ENCODE measurements at regions not wholly inside any gene's neighbourhood (a gene's known extent, or its start where the extent isn't known, plus 50 kb on each side); places are given as distances from the start of the nearest gene placed in this dataset.

DNA sequence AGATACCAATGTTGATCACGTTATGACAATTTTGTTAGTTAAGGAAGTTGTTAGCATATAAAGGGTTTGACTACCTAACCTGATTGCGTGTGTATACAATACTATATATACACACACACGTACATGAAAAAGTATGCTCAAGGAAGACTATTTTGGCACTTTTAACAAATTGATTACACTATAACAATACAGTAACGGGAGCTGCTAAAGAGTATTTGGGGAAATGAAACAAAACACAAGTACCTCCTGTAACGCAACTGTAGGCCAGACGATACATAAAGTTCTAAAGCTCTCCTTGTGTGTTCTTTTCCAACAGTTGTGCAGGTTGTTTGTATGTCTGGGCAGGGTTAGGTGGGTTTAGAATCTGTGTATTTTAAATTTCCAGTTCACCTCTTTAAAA is 98.7 kb downstream of the PLEKHG1 start:
- Histone ChIP-seq H4K20me1 (ENCODE audit: insufficient read depth, poor library complexity, severe bottlenecking) (no peaks in the 10 kb centered on the region), H2AFZ (no peak overlapping the region), H3K9me3 (ENCODE audit: low read depth) (no peaks in the 10 kb centered on the region), H3K27ac (no peak overlapping the region), H3K9me2 (replicated peaks; ENCODE audit: insufficient read depth) (no peaks in the 10 kb centered on the region), H3K4me3 (no peak overlapping the region), H3K4me2 (no peak overlapping the region), H3K36me3 (replicated peaks; ENCODE audit: insufficient read depth, low read depth) (no peaks in the 10 kb centered on the region), H3K79me2 (peaks cover 2% of the 10 kb centered on the region), H3K4me1 (ENCODE audit: insufficient read depth) (peaks cover 12% of the 10 kb centered on the region), H3K27me3 (no peaks in the 10 kb centered on the region)
- WGBS (ENCODE audit: low lambda C conversion rate, missing lambda C conversion rate), result 83% methylated on average over 6 of the region's 6 CpGs
- no peak for DNase-seq (ENCODE audit: low spot score)
- TF ChIP-seq CTCF (IDR thresholded peaks at IDR 0.05; ENCODE audit: poor library complexity) (no peak), EZH2 (IDR thresholded peaks at IDR 0.05; ENCODE audit: borderline replicate concordance) (no peak), EZH2phosphoT487 (IDR thresholded peaks at IDR 0.05; ENCODE audit: low read depth, severe bottlenecking, unreplicated experiment) (no peak)

GRCh38 chr6:150702675-150703074 is 103.0 kb downstream of the PLEKHG1 start:
- Histone ChIP-seq H3K36me3 (replicated peaks; ENCODE audit: insufficient read depth, low read depth) (no peaks in the 10 kb centered on the region), H3K4me3 (no peak overlapping the region), H3K4me1 (ENCODE audit: insufficient read depth) (peaks cover 10% of the 10 kb centered on the region), H3K9me2 (replicated peaks; ENCODE audit: insufficient read depth) (no peaks in the 10 kb centered on the region), H3K27me3 (no peaks in the 10 kb centered on the region), H3K4me2 (no peak overlapping the region), H2AFZ (no peak overlapping the region), H3K79me2 (no peaks in the 10 kb centered on the region), H4K20me1 (ENCODE audit: insufficient read depth, poor library complexity, severe bottlenecking) (no peaks in the 10 kb centered on the region), H3K27ac (no peak overlapping the region), H3K9me3 (ENCODE audit: low read depth) (no peaks in the 10 kb centered on the region)
- WGBS (ENCODE audit: low lambda C conversion rate, missing lambda C conversion rate), result 77% methylated on average over 6 of the region's 6 CpGs
- DNase-seq (ENCODE audit: low spot score), result no peak
- TF ChIP-seq EZH2phosphoT487 (IDR thresholded peaks at IDR 0.05; ENCODE audit: low read depth, severe bottlenecking, unreplicated experiment) (no peak), CTCF (IDR thresholded peaks at IDR 0.05; ENCODE audit: poor library complexity) (no peak), EZH2 (IDR thresholded peaks at IDR 0.05; ENCODE audit: borderline replicate concordance) (no peak)

DNA sequence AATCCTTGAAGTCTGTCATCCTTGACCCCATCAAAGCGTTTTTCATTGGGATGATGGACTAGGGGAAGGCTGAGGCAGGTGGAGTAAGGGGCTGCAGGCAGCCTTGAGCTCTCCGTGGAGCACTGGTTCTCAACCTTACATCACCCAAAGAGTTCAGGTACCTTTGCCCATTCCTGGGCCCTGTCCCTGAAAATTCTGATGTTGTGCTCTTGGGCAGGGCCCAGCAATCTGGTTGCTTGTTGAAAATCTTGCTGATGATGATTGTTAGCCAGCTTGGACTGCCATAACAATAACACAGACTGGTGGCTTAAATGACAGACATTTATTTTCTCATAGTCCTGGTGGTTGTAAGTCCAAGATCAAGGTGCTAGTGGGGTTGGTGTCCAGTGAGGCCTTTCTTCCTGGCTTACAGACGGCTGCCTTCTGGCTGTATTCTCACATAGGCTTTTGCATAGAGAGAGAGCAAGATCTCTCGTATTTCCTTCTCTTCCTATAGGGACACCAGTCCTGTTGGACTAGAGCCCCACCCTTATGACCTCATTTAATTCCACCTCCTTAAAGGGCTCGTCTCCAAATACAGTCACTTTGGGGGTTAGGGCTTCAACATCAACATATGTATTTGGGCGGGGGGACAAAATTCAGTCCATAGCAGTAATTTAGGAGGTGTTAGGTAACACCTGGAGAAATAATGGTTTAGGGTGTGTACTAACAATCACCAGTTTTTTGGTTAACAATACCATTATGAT is 104.9 kb downstream of the PLEKHG1 start:
- Histone ChIP-seq H3K79me2 (no peaks in the 10 kb centered on the region), H3K9me2 (replicated peaks; ENCODE audit: insufficient read depth) (no peaks in the 10 kb centered on the region), H3K27ac (peak overlapping the region; percentile 16), H3K4me3 (no peak overlapping the region), H3K4me1 (ENCODE audit: insufficient read depth) (peaks cover 10% of the 10 kb centered on the region), H3K36me3 (replicated peaks; ENCODE audit: insufficient read depth, low read depth) (no peaks in the 10 kb centered on the region), H3K27me3 (no peaks in the 10 kb centered on the region), H3K9me3 (ENCODE audit: low read depth) (no peaks in the 10 kb centered on the region), H4K20me1 (ENCODE audit: insufficient read depth, poor library complexity, severe bottlenecking) (no peaks in the 10 kb centered on the region), H3K4me2 (no peak overlapping the region), H2AFZ (no peak overlapping the region)
- DNase-seq (ENCODE audit: low spot score), result no peak
- 78% methylated on average over 6 of the region's 6 CpGs for WGBS (ENCODE audit: low lambda C conversion rate, missing lambda C conversion rate)
- TF ChIP-seq EZH2 (IDR thresholded peaks at IDR 0.05; ENCODE audit: borderline replicate concordance) (no peak), CTCF (IDR thresholded peaks at IDR 0.05; ENCODE audit: poor library complexity) (no peak), EZH2phosphoT487 (IDR thresholded peaks at IDR 0.05; ENCODE audit: low read depth, severe bottlenecking, unreplicated experiment) (no peak)

Data from hepatocyte (in vitro differentiated cells).